ENCODE measurements at regions not wholly inside any gene's neighbourhood (a gene's known extent, or its start where the extent isn't known, plus 50 kb on each side); places are given as distances from the start of the nearest gene placed in this dataset.

DNA sequence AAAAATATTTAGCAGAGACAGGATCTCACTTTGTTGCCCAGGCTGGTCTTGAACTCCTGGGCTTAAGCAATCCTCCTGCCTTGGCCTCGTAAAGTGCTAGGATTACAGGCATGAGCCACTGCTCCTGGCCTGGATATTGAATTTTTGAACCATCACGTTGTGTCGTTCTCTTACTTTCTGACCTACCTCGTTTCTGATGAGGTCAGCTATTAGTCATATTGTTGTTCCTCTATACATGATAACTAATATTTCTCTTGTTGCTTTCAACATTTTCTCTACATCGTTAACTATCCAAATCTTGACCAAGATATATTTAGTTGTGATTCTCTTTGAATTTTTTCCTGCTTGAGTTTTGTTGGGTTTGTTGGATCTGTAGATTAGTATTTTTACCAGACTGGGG, 541.3 kb upstream of the SOX11 start:
- intact Hi-C loops (cut with DNase I; ENCODE audit: low total_unique reads): no loop called here
- WGBS, 2 donors: 78 to 89% methylated on average over 5 of the region's 5 CpGs

DNA sequence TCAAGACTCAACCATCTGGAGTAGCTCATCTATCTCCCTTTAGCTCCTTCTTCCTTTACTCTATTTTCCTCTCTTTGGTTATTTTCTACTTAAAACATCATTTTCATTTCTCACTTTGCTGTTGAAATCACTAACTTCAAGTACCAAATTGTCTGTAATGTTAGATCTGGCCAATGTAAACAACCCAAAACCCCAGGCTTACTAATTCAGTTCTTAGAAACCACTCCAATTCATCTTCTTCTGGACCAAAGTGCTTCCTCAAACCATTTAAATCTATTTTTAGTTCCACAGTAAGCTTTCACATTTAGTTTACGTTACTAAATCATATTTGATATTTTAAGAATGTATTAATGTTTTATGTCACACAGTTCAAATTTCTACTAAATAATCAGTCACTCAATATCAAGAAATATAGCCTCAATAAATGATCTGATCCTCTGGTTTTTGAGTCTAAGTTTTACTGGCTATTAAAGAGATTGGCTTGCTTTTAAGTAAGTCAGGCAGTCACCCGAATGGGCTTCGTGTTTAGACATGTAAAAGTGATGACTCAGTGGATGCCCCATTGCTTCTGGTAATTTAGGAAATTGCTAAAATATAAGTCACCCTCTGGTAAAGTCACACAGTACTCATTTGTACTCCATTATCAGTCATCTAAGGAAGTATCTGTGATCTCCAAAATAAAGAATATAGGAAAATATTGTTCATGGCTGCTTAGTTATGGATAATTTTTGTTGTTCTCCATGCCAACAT, 527.2 kb upstream of the SOX11 start:
- no peak overlapping the region for H3K4me3 ChIP-seq (ENCODE audit: low read depth, poor library complexity, severe bottlenecking)
- TF ChIP-seq, protein P1, sequence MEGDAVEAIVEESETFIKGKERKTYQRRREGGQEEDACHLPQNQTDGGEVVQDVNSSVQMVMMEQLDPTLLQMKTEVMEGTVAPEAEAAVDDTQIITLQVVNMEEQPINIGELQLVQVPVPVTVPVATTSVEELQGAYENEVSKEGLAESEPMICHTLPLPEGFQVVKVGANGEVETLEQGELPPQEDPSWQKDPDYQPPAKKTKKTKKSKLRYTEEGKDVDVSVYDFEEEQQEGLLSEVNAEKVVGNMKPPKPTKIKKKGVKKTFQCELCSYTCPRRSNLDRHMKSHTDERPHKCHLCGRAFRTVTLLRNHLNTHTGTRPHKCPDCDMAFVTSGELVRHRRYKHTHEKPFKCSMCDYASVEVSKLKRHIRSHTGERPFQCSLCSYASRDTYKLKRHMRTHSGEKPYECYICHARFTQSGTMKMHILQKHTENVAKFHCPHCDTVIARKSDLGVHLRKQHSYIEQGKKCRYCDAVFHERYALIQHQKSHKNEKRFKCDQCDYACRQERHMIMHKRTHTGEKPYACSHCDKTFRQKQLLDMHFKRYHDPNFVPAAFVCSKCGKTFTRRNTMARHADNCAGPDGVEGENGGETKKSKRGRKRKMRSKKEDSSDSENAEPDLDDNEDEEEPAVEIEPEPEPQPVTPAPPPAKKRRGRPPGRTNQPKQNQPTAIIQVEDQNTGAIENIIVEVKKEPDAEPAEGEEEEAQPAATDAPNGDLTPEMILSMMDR (IDR thresholded peaks at IDR 0.05): no peak
- no peak for TF ChIP-seq POLR2A (IDR thresholded peaks at IDR 0.05)

More for the DNA sequence above, 541.3 kb upstream of the SOX11 start:
- TF ChIP-seq, protein P1 (IDR thresholded peaks at IDR 0.05): no peak
- no peak for TF ChIP-seq POLR2A (IDR thresholded peaks at IDR 0.05)
- no peak for DNase-seq (ENCODE audit: low spot score in 2 of 2)
- no peak overlapping the region for H3K4me3 ChIP-seq (ENCODE audit: low read depth, poor library complexity, severe bottlenecking)

DNA sequence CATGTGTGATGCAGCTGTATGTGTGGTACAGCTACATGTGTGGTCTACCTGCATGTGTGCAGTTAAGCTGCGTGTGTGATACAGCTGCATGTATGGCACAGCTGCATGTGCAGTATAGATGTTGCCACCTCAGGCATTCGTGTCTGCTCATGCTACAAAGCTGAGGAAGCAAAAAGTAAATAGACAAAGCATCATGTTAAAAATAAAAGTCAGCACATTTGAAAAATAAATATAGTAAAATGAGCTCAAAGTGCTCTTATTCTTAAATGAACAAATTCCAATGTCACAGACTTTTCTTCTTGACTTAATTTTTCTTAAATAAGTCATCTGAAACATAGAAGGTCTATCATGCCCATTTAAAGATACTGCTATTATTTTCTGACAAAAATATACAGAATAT, 519.3 kb upstream of the SOX11 start:
- DNase-seq (ENCODE audit: low spot score in 2 of 2): no peak
- TF ChIP-seq, protein P1 (IDR thresholded peaks at IDR 0.05): no peak
- TF ChIP-seq POLR2A (IDR thresholded peaks at IDR 0.05): no peak
- intact Hi-C loops (cut with DNase I; ENCODE audit: low total_unique reads): no loop called here
- no peak overlapping the region for H3K4me3 ChIP-seq (ENCODE audit: low read depth, poor library complexity, severe bottlenecking)
- WGBS, 2 donors: 59 to 70% methylated on average over 2 of the region's 2 CpGs

More for the DNA sequence above, 527.2 kb upstream of the SOX11 start:
- 37 to 39% methylated on average over 3 of the region's 3 CpGs for WGBS, 2 donors
- intact Hi-C loops (cut with DNase I; ENCODE audit: low total_unique reads): no loop called here
- no peak for DNase-seq (ENCODE audit: low spot score in 2 of 2)

DNA sequence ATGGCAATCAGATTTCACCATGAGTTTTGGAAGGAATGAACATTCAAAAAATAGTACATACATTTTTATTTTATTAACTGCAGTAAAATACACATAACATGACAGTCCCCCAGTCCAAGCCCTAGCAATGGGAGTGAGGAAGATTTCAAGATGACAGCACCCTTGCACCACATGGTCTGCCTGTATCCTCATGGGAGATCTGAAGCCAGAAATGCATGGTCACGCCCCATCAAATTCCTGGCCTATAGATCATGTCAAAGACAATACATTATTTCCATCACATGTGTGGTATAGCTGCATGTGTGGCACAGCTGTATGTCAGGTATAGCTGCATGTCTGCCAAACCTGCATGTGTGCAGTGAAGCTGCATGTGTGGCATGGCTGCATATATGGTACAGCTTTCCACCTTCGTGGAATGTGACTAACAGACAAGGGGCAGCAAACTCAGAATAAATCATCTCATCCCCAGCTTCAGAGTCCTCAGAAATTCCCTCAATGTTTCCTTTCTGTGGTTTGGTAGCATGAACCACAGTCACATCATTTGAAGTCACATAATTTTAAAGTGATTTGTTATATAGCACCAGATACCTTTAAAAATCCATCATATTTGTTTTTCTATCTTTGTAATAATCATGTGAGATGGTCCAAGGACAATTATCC, 518.2 kb upstream of the SOX11 start:
- DNase-seq (ENCODE audit: low spot score in 2 of 2): no peak
- intact Hi-C loops (cut with DNase I; ENCODE audit: low total_unique reads): no loop called here
- no peak overlapping the region for H3K4me3 ChIP-seq (ENCODE audit: low read depth, poor library complexity, severe bottlenecking)
- TF ChIP-seq, protein P1 (IDR thresholded peaks at IDR 0.05): no peak
- WGBS, 2 donors: 55 to 61% methylated on average over 2 of the region's 2 CpGs

DNA sequence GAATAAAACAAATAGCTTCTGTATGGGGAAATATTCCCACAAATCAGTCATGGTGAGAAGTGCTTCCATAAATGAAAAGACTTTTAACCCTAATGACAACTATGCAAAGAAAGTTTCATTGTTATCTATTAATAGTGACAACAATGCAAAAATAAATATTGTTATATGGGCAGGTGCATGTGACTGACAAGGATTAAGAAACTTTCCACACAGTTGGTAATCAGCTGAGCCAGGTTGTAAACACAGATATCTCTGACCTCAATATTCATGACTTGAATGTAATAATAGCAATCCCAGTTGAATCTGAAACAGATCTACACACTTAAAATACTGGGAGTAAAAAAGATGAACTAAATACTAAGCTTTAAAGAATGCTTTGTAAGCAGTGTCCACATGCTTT, 517.0 kb upstream of the SOX11 start:
- no peak overlapping the region for H3K4me3 ChIP-seq (ENCODE audit: low read depth, poor library complexity, severe bottlenecking)
- TF ChIP-seq, protein P1 (IDR thresholded peaks at IDR 0.05): no peak
- TF ChIP-seq POLR2A (IDR thresholded peaks at IDR 0.05): no peak
- intact Hi-C loops (cut with DNase I; ENCODE audit: low total_unique reads): no loop called here
- no peak for DNase-seq (ENCODE audit: low spot score in 2 of 2)

All from lower leg skin (tissue), 4 donors.